ENCODE measurements at regions not wholly inside any gene's neighbourhood (a gene's known extent, or its start where the extent isn't known, plus 50 kb on each side); places are given as distances from the start of the nearest gene placed in this dataset.

DNA sequence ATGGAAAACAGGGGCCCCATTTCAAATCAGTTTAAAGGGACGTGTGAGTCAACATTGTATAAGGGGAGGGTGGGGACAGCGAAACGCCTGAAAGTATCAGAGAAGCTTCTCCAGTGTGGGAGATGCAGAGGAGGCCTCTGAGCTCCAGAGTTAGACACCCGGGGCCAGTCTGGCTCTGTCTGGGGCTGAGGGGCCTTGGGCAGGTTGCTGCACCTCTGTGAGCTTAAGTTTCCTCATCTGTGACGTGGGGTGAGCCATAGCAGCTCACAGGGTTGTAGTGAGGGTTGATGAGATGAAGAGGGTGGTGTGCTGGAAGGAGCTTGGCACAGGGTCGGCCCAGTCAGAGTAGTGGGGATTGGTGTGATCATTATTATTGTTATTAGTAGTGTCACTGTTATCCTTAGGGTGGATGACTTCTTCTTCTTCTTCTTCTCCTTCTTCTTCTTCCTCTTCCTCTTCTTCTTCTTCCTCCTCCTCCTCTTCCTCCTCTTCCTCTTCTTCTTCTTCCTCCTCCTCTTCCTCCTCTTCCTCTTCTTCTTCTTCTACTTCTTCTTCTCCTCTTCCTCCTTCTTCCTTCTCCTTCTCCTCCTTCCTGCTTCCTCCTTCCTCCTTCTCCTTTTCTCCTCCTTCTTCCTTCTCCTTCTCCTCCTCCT is 282.0 kb downstream of the PTPRU start:
- 73 to 79% methylated on average over 3 to 6 of the region's 6 CpGs for WGBS, 2 donors (ENCODE audit: low coverage in 1 of 2)
- TF ChIP-seq EP300 (IDR thresholded peaks at IDR 0.05) (no peak), POLR2A (IDR thresholded peaks at IDR 0.05) (no peak)
- TF ChIP-seq, protein P1, sequence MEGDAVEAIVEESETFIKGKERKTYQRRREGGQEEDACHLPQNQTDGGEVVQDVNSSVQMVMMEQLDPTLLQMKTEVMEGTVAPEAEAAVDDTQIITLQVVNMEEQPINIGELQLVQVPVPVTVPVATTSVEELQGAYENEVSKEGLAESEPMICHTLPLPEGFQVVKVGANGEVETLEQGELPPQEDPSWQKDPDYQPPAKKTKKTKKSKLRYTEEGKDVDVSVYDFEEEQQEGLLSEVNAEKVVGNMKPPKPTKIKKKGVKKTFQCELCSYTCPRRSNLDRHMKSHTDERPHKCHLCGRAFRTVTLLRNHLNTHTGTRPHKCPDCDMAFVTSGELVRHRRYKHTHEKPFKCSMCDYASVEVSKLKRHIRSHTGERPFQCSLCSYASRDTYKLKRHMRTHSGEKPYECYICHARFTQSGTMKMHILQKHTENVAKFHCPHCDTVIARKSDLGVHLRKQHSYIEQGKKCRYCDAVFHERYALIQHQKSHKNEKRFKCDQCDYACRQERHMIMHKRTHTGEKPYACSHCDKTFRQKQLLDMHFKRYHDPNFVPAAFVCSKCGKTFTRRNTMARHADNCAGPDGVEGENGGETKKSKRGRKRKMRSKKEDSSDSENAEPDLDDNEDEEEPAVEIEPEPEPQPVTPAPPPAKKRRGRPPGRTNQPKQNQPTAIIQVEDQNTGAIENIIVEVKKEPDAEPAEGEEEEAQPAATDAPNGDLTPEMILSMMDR (IDR thresholded peaks at IDR 0.05): no peak
- Histone ChIP-seq H3K4me1 (no peaks in the 10 kb centered on the region), H3K9me3 (no peaks in the 10 kb centered on the region), H3K27ac (no peak overlapping the region), H3K27me3 (peaks cover 78% of the 10 kb centered on the region), H3K36me3 (no peaks in the 10 kb centered on the region), H3K4me3 (no peak overlapping the region)
- no peak for ATAC-seq

DNA sequence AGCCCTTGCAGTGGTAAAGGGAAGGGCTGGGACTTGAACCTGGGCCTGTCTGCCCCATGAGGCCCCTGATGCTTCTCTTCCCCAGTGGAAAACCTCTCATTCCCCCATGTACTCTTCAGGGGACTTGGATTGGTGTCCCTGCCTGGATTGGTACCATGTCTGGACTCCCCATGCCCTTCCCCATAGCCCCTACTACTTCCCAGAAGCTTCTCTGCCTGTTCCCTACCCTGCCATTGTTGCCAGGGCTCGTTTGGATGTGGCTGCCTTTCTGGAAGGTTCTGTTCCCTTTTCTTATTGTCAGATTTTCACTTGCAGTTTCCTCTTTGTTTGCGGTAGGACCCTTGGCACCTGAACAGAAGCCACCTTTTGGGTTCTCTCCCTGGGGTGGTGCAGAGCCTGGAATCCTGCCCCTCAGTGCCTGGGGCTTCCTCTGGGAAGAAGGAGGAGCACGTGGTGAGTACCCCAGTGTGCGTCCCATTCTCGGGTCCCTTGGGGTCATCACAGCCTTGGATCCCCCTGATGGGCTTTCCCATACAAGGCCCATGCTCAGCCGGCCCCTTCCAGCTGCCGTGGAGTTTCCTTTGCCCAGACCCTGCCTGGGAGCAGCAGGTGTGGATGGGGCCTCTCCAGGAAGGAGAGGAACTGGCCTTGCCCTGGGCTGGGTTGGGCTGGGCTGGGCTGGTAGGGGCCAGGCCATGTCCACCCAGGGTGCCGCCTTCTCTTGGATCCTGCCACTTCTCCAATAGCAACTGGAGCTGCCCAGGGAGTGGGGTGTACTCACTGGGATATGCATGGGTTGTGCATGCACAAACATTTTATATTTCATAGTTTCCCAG is 281.1 kb downstream of the PTPRU start:
- Histone ChIP-seq H3K27ac (no peak overlapping the region), H3K9me3 (no peaks in the 10 kb centered on the region), H3K27me3 (peaks cover 72% of the 10 kb centered on the region), H3K36me3 (no peaks in the 10 kb centered on the region), H3K4me1 (no peaks in the 10 kb centered on the region), H3K4me3 (no peak overlapping the region)
- WGBS, 2 donors (ENCODE audit: low coverage in 1 of 2): 47 to 57% methylated on average over 2 to 5 of the region's 8 CpGs
- ATAC-seq: no peak
- no peak for TF ChIP-seq POLR2A (IDR thresholded peaks at IDR 0.05)
- TF ChIP-seq, protein P1 (IDR thresholded peaks at IDR 0.05): no peak

DNA sequence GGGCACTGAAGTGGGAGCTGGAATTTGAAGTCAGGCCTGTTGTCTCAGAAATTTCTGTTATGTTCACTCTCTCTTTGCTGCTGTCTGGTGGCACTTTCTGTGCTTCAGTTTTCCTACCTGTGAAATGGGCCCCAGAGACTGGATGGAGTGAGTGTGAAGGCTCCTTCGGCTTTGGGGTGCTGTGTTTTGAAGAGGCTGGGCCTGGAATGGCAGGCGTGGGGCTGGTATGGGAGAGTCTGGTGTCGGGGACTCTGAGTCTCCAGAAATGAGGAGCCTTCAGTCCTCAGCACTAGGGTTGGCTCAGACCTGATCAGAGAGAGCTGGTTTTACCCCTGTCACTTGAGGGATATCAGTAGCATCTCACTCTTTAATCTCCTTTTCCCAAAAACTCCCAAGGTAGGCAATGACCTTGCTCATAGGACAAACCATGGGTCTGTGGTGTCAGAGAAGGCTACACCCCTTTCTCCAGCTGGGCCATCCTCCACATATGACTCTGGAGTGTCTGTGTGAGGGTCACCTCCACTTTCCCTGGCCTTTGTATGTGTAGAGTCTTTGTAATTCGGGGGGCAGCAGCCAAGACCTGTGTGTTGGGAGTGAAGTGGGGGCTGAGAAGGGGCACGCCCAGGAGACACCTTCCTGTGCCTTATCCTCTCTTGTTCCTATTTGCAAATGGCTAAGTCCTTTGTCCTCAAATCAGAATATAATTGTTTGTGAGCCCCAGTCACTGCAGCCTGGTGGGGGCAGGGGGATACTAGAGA is 279.9 kb downstream of the PTPRU start:
- H3K27ac ChIP-seq: no peak overlapping the region
- ATAC-seq: no peak
- no peaks in the 10 kb centered on the region for H3K9me3 ChIP-seq
- H3K4me3 ChIP-seq: no peak overlapping the region
- no peaks in the 10 kb centered on the region for H3K36me3 ChIP-seq
- peaks cover 60% of the 10 kb centered on the region for H3K27me3 ChIP-seq
- no peaks in the 10 kb centered on the region for H3K4me1 ChIP-seq
- TF ChIP-seq, protein P1 (IDR thresholded peaks at IDR 0.05): no peak
- TF ChIP-seq EP300 (IDR thresholded peaks at IDR 0.05) (no peak), POLR2A (IDR thresholded peaks at IDR 0.05) (no peak), POLR2AphosphoS5 (IDR thresholded peaks at IDR 0.05) (no peak)
- 74 to 77% methylated on average over 3 of the region's 5 CpGs for WGBS, 2 donors (ENCODE audit: low coverage in 1 of 2)

DNA sequence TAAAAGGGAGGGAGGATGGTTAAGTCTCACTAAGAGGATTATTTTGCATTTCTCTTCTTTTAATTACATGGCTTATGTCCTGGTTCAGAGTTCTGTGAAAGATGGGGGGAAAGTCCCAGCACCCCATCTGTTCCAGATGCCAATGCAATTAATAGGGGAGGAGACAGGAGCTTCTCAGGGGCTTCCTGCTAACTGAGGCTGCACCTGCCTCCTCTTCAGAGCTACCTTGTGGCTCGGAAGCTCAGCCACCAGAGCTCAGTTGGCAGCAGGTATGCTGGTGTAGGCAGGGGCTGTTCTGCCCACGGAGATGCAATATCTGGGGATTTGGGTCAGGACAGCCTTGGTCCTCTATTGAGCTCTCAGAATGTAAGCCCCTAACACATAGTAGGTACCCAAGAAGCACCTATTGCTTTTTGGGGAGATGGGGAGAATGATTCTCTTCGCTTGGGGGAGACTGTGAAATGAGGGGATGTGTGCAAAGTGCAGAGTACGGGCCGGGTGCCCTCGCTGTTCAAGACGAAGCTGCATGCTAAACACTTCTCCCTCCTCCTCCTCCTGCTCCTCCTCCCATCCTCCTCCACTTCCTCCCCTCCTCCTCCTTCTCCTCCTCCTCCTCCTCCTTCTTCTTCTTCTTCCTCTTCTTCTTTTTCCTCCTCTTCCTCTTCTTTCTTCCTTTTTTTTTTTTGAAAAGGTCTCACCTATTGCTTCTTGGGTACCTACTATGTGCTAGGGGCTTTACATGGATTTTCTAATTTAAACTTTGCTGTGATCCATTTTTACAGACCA is 279.0 kb downstream of the PTPRU start:
- 52 to 53% methylated on average over 6 of the region's 7 CpGs for WGBS, 2 donors (ENCODE audit: low coverage in 1 of 2)
- H3K27me3 ChIP-seq: peaks cover 51% of the 10 kb centered on the region
- H3K36me3 ChIP-seq: no peaks in the 10 kb centered on the region
- no peak for ATAC-seq
- H3K9me3 ChIP-seq: no peaks in the 10 kb centered on the region
- no peak for TF ChIP-seq EP300 (IDR thresholded peaks at IDR 0.05)
- TF ChIP-seq, protein P1 (IDR thresholded peaks at IDR 0.05): no peak
- TF ChIP-seq POLR2A (IDR thresholded peaks at IDR 0.05): no peak
- no peak for TF ChIP-seq POLR2AphosphoS5 (IDR thresholded peaks at IDR 0.05)
- no peak overlapping the region for H3K27ac ChIP-seq
- H3K4me1 ChIP-seq: no peaks in the 10 kb centered on the region
- no peak overlapping the region for H3K4me3 ChIP-seq
